ENCODE measurements at regions not wholly inside any gene's neighbourhood (a gene's known extent, or its start where the extent isn't known, plus 50 kb on each side); places are given as distances from the start of the nearest gene placed in this dataset.

GRCh38 chr3:146921693-146922092, 316.5 kb upstream of the PLSCR5 start:
- no peak for DNase-seq (ENCODE audit: low read depth)
- no peak for TF ChIP-seq CTCF (IDR thresholded peaks at IDR 0.05; ENCODE audit: low read depth, low read length, missing control alignments)
- H3K4me3 ChIP-seq (ENCODE audit: low read depth, low read length): no peak overlapping the region

DNA sequence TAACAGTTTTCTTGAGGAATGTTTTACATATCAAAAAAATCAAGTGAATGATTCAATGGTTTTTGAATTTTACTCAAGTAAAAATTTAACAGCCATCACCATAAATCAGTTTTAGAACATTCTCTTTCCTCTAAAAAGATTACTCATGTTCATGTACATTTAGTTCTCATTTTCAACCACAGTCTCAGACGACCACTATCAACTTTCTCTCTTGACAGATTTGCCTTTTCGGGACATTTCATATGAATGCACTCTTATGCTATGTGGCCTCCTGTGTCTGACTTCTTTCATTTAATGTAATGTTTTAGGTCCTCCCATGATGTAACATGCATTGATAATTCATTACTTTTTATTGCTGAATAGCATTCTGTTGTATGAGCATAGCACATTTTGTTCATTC, 309.3 kb upstream of the PLSCR5 start:
- no peak overlapping the region for H3K4me3 ChIP-seq (ENCODE audit: low read depth, low read length)
- no peak for TF ChIP-seq CTCF (IDR thresholded peaks at IDR 0.05; ENCODE audit: low read depth, low read length, missing control alignments)
- DNase-seq (ENCODE audit: low read depth): no peak

DNA sequence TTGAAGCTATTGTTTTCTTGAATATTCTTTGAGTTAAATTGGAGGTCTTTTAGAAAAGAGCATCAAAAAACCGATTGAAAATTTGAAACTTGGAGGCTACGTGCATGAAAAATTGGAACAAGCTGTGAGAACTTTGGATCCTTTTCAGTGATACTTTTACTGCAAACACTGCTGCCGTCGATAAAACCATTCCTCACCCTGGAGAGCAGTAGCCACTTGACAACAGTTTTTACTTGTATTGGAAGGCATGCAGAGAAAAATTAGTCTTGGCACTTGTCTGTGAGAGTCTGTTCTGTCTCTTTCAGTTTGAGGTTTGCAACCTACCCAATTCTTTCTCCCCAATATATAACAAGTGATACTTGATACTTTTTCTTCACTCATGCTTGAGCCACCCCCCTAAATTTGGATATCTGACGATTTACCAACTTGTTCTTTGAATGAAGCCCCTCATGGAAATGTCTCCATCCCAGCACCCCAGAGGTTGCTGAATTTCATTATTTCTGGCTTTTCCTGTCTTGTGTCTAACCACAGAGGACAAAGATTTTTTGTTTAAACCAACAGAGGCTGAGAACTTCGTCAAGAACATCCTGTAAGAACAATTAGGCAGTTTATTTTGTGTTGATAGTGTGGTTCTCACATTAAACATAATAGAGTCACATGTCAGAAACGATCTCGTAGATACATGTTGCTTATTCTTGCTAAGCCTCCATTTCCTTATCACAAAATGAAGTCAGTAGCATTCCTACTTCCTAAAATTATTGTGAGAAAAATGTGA, 307.3 kb upstream of the PLSCR5 start:
- H3K4me3 ChIP-seq (ENCODE audit: low read depth, low read length): no peak overlapping the region
- TF ChIP-seq CTCF (IDR thresholded peaks at IDR 0.05; ENCODE audit: low read depth, low read length, missing control alignments): no peak

DNA sequence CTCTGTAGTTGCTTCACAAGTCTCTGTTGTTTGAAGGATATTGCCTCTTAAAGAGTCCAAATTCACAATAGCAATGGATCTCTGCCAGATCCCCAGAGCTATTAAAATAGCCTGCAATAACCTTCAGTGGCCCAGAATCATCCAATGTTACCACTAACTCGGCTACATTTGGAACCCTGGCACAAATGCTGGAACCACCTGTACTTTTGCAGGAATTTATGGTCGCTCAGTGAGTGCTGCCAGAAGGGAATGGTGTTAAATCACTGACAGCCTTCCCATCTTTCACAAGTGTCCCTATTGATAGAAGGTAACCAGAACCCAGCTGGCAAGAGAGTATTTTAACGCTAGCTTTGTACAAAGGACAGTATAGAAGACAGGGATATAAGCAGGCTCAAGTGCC, 298.8 kb upstream of the PLSCR5 start:
- no peak for DNase-seq (ENCODE audit: low read depth)
- no peak for TF ChIP-seq CTCF (IDR thresholded peaks at IDR 0.05; ENCODE audit: low read depth, low read length, missing control alignments)
- no peak overlapping the region for H3K4me3 ChIP-seq (ENCODE audit: low read depth, low read length)

More for the DNA sequence above, 307.3 kb upstream of the PLSCR5 start:
- no peak for DNase-seq (ENCODE audit: low read depth)

DNA sequence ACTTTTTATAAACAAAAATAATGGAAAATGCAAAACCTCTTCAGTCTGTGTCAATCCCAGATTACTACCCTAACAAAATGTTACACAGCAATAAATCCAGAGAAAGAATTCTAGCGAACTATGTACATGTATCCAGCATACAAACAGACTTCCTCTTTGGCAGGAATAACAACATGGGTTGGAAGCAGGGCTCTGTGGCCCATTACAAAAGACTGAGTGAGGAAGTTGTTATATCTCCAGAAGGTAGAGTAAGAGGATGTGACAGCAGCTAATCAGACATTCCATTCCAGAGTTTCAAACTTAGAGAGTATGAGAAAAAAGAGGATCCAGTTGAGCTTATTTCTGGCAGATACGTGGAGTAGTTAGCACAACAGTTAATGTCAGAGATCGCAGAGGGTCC, 294.0 kb upstream of the PLSCR5 start:
- H3K4me3 ChIP-seq (ENCODE audit: low read depth, low read length): no peak overlapping the region
- no peak for TF ChIP-seq CTCF (IDR thresholded peaks at IDR 0.05; ENCODE audit: low read depth, low read length, missing control alignments)
- DNase-seq (ENCODE audit: low read depth): no peak

DNA sequence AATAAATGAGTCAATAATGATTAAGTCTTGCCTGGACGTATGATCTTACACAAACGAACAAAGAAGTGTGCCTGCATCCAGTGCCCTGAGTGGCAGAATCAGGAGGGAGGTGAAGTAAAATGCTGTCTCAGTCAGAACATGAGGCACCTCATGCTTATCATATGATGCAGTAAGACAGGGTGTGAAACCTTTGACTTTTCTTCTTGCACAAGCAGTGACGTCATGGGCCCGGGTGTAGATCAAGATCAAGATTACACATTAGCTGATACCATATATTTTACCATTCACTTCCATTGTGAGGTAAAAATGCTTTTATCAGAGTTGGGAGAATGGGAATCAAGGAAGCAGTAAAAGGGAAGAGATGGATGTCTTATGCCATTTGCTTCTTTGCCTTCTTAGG, 291.6 kb upstream of the PLSCR5 start:
- H3K4me3 ChIP-seq (ENCODE audit: low read depth, low read length): no peak overlapping the region
- no peak for TF ChIP-seq CTCF (IDR thresholded peaks at IDR 0.05; ENCODE audit: low read depth, low read length, missing control alignments)
- DNase-seq (ENCODE audit: low read depth): no peak
